HL-60 (cell line): ENCODE measurements at regions not wholly inside any gene's neighbourhood (a gene's known extent, or its start where the extent isn't known, plus 50 kb on each side); places are given as distances from the start of the nearest gene placed in this dataset.

Experiments
- DNase-seq, 2 experiments: peaks; one replicate each; pipeline ENCODE4 v3.0.0-alpha.2; 2010 to 2020; ENCODE audit warnings: low read depth in 1 of 2, low spot score in 1 of 2
- H3K27ac ChIP-seq: fragments of 250-450 bp; sonication (Bioruptor Pico); replicated peaks from 2 replicates; pipeline ENCODE4 v1.5.1; 2020; ENCODE audit warnings: mild to moderate bottlenecking, moderate library complexity
- H3K27me3 ChIP-seq: fragments of 250-450 bp; sonication (Bioruptor Pico); 2 replicates; pipeline ENCODE4 v1.5.1; 2021; ENCODE audit warnings: mild to moderate bottlenecking, moderate library complexity; ENCODE audit not compliant: insufficient read depth, poor library complexity, severe bottlenecking
- H3K4me3 ChIP-seq: replicated peaks from 2 replicates; pipeline ENCODE4 v1.5.1; 2011; ENCODE audit warnings: mild to moderate bottlenecking, control low read depth, low read length; ENCODE audit not compliant: insufficient read depth
- GABPA ChIP-seq: IDR thresholded peaks from 2 replicates; pipeline ENCODE4 v1.6.1; 2012; ENCODE audit warnings: low read depth
- POLR2AphosphoS5 ChIP-seq: IDR thresholded peaks from 2 replicates; pipeline ENCODE4 v1.6.1; 2012; ENCODE audit warnings: low read depth
- REST ChIP-seq: IDR thresholded peaks from 2 replicates; pipeline ENCODE4 v1.6.1; 2012; ENCODE audit warnings: low read depth; ENCODE audit not compliant: insufficient replicate concordance
- SPI1 ChIP-seq: IDR thresholded peaks from 2 replicates; pipeline ENCODE4 v1.6.1; 2012; ENCODE audit warnings: low read depth, mild to moderate bottlenecking, borderline replicate concordance
- TF ChIP-seq, protein P1 (sequence below): IDR thresholded peaks from one replicate; pipeline ENCODE4 v1.5.1; 2011; ENCODE audit warnings: low read length, control low read depth, inconsistent platforms; ENCODE audit not compliant: insufficient read depth

DNA sequence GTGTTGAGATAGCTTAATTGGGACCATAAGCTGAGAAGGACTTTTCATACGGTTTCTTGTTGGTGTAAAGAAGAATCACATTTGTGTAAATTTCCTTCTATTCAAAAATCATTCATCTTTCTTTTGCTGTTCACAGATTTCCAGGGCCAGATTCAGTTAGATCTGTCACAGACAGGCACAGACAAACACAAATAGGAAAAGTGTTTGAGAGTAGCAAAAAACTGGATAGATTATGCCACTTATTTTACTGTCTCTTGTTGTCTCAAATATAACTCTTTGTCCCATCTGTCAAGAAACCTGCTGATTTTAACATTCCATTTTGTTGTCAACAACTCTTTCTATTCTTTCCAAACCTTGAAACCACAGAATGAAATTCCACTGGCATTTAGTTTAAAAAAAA is 142.8 kb downstream of the ID4 start:
- TF ChIP-seq SPI1 (no peak), POLR2AphosphoS5 (no peak), REST (no peak), GABPA (no peak)
- TF ChIP-seq, protein P1, sequence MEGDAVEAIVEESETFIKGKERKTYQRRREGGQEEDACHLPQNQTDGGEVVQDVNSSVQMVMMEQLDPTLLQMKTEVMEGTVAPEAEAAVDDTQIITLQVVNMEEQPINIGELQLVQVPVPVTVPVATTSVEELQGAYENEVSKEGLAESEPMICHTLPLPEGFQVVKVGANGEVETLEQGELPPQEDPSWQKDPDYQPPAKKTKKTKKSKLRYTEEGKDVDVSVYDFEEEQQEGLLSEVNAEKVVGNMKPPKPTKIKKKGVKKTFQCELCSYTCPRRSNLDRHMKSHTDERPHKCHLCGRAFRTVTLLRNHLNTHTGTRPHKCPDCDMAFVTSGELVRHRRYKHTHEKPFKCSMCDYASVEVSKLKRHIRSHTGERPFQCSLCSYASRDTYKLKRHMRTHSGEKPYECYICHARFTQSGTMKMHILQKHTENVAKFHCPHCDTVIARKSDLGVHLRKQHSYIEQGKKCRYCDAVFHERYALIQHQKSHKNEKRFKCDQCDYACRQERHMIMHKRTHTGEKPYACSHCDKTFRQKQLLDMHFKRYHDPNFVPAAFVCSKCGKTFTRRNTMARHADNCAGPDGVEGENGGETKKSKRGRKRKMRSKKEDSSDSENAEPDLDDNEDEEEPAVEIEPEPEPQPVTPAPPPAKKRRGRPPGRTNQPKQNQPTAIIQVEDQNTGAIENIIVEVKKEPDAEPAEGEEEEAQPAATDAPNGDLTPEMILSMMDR = no peak
- no peaks in the 10 kb centered on the region for H3K27me3 ChIP-seq
- no peak overlapping the region for H3K27ac ChIP-seq
- no peak for DNase-seq
- H3K4me3 ChIP-seq = no peak overlapping the region

DNA sequence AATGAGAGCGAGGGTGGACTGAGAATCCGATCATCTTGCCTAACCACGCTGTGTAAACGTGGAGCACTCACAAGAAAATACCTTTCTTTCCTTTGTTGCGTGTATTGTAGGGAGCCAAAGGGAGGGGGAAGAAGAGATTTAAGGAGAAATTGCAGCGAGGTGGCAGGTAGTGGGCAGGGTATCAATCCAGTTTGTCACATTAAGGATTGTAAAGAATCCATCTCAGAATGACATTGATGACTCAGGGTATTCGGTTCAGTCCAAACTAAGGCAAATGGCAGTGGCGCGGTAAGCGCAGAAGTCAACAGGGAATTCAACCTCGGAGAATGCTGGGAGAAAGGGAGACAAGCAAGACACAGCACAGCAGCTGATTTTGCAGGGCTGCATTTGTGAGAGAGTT is 146.2 kb downstream of the ID4 start:
- H3K4me3 ChIP-seq = no peak overlapping the region
- TF ChIP-seq REST = no peak
- TF ChIP-seq SPI1 = no peak
- TF ChIP-seq GABPA = no peak
- TF ChIP-seq POLR2AphosphoS5 = no peak
- TF ChIP-seq, protein P1 = no peak
- H3K27me3 ChIP-seq = no peaks in the 10 kb centered on the region
- no peak for DNase-seq
- no peak overlapping the region for H3K27ac ChIP-seq

DNA sequence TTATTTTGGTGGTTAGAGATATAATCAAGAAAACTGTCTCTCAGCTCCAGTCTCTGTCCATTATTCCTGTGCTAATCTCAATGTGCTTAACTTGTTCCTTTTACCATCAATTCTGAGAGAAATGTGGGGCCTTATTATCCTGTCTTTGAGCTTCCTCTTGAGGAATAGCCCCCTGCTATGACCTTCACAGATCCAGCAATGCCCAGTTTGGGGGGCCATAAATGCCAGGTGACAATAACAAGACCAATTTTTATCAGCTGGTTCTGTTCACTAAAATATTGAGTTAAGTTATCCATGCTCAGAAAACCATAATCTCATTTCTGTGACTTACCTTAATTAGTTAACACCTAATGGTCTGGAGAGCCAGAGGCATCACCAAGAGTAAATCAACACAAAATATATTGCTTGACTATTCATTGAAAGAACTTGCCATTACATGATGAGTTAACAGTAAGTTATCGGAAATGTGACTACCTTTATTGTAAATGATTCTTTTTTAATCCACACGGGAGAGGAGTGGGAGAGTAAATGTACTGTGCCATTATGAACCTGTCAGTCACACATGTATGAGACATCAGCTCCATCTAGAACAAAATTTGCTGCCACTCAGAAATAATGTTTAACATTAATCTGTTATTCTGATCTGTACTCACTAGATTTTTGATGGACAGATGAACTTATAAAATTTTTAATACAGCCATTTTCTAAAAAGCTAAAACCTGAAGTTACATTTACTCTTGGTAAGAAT is 149.7 kb downstream of the ID4 start:
- no peak for TF ChIP-seq REST
- no peak for TF ChIP-seq SPI1
- TF ChIP-seq, protein P1 = no peak
- TF ChIP-seq GABPA = no peak
- TF ChIP-seq POLR2AphosphoS5 = no peak
- no peaks in the 10 kb centered on the region for H3K27me3 ChIP-seq
- H3K27ac ChIP-seq = no peak overlapping the region
- DNase-seq = no peak
- H3K4me3 ChIP-seq = no peak overlapping the region
